RKO (cell line): ENCODE measurements at regions not wholly inside any gene's neighbourhood (a gene's known extent, or its start where the extent isn't known, plus 50 kb on each side); places are given as distances from the start of the nearest gene placed in this dataset.
"Not testable (repeated sequence)": the region's sequence is repeated elsewhere in the genome, so short reads cannot be mapped to it uniquely, and the experiment has no call there.

Source experiments
- DNase-seq: peaks from one replicate; pipeline ENCODE4 v3.0.0-alpha.2; 2016; ENCODE audit warnings: low spot score

DNA sequence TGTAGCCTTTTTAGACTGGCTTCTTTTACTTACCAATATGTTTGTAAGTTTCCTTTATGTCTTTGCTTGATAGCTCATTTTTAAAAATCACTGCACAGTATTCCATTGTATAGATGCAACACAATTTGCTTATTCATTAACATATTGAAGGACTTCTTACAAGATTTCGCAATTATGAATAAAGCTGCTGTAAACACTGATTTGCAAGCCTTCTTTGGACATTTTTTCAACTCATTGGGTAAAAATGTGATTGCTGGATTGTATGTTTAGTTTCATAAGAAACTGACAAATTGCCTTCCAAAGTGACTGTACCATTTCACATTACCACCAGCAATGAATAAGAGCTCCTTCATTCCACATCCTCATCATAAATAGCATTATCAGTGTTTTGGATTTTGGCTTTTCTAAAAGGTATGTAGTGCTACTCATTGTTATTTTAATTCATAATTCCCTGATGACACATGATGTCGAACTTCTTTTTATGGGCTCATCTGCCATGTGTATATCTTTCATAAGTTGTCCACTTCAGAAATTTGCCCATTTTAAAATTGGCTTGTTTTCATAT, 80.7 kb downstream of the TFAP2B start:
- DNase-seq: no peak

DNA sequence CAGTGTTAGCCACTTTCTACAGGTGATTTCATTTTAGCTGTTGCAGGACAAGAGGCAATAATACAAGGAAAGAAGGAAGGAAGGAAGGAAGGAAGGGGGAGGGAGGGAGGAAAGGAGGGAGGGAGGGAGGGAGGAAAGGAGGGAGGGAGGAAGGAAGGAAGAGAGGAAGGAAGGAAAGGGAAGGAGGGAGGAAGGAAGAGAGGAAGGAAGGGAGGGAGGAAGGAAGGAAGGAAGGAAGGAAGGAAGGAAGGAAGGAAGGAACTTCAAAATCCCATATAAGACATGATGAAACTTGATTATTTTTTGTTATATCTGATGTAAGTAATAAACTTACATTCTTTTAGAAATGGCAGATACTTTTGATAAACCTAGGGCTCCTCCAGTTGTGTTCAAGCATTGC, 83.6 kb downstream of the TFAP2B start:
- no peak for DNase-seq

DNA sequence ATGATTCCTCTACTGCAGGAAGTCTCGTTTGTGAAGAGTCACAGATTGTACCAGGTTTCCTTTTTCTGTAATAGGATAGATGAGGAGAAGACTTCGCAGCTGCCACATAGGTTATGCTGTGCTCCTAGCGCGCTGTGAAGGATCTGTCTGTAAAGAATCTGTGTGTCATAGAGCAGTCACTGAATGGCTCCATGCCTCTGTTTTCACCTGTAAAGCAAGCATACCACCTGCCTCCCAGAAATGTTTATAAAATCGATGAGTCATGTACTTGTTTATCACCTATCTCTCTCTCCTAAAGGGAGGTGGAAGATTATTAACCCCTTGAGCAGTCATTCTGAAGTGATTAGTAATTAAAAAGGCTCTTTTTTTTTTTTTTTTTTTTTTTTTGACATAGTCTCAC, 86.6 kb downstream of the TFAP2B start:
- DNase-seq: no peak

DNA sequence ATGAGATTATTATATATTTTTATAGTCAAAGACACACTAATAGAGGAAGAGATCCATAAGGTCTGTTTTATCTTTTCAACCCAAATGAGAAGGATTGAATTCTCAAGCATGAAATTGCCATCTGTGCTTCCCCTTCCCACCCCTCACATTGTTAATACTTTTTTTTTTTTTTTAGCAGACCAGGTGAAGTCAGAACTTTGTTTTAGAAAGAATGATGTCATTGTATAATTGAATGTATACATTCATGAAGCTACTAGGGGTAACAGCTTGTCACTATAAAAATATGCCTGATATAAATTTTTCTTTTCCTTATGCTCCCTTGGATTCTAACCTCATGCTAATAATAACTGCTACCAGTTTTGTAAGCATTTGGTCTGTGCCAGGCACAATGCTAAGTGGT, 88.9 kb downstream of the TFAP2B start:
- DNase-seq: no peak

DNA sequence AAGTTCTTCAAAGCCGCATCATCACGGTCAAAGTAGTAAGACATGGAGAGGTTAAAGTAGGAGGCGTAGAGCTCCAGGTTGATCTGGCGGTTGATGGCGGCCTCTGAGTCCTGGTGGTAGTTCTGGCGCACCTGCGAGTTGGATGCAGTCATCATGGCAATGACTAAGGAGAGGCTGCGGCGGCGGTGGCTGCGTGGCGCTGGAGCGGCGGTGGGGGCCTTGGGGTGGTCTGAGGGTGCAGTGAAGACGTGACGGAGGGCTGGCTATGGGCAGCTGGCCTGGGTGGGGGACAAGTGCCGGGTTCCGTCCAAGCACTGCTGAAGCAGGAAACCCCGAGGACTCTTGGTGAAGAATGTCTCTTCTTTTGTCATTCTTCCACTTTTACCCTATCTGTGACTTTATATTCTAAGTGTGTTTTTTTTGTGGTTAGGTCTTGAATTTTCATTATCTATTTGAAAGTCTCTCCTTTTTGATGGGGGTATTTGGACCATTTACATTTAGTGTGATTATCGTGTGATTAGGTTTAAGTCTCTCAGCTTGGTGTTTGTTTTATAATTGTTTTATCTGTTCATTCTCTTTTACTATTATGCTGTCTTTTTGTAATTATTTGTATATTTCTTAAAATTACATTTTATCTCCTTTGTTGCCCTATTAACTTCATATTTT, 94.6 kb downstream of the TFAP2B start:
- no peak for DNase-seq

DNA sequence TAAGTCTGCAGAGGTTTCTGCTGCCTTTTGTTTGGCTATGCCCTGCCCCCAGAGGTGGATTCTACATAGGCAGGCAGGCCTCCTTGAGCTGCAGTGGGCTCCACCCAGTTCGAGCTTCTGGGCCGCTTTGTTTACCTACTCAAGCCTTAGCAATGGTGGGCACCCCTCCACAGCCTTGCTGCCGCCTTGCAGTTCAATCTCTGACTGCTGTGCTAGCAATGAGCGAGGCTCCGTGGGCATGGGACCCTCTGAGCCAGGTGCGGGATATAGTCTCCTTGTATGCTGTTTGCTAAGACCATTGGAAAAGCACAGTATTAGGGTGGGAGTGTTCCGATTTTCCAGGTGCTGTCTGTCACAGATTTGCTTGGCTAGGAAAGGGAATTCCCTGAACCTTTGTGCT, 102.7 kb downstream of the TFAP2B start:
- DNase-seq: not testable (repeated sequence)

DNA sequence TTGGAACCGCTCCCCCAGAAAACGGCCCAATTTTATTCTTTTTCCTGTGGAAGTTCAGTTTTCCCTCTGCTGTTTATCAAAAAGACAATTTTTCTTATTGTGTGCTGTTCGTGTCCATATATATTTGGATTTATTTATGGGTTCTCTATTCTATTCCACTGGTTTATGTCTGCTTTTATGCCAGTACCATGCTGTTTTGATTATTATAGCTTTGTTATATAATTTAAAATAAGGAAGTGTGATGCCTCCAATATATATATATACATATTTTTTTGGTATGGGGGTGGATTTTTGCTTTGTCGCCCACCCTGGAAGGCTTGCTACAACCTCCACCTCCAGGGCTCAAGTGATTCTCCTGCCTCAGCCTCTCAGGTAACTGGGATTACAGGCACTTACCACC, 103.3 kb downstream of the TFAP2B start:
- no peak for DNase-seq

DNA sequence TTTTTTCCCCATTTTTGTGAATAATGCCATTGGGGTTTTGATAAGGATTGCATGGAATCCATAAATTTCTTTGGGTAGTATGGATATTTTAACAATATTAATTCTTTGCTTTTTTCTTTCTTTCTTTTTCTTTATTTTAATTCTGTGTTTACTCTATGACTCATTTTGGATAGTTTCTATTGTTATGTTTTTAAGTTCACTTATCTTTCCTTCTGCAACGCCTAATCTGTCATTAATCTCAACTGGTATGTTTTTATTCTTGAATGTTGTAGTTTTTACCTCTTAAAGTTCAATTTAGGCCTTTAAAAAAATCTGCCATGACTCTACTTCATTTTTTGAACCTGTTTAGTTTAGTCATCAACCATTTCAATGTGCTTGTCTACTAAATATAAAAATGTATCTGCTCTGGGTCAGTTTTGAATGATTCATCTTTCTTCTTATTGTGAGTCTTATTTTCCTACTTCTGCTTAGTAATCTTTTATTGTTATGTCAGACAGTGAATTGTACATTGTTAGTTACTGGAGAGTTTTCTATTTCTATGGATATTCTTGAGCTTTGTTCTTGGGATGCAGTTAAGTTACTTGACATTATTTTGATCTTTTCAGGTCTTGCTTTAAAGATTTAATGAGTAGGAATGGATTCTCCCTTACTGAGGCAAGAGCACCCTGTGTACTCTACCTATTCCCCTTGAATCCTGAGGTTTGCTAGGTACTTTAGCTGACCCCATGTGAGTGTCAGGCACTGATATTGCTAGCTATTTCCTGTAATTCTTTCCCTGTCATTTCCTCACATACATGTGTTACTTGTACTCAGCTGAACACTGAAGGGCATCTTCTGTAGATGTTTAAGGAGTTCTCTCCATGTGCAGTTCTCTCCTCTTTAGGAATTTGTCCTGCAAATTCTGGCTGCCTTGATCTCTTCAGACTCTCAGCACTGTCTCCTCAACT, 104.2 kb downstream of the TFAP2B start:
- DNase-seq: peak; percentile 6

DNA sequence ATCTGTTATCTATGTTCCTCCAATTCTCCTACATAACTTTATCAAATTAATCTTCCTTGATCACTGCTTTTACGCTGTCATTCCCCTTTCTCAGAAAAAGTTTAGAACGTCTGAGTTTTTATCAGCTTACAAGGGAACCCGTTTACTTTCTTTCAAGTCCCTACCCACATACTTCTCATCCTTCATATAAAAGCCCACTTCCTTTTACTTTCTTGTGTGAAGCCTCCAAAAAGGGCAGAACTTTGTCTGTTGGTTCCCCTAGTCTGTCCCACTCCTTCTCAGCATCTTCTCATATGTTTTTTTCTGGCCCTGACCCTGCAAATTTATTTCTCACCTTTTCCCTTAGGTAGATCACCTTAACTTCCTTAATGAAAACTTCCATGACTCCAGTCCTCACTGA, 106.1 kb downstream of the TFAP2B start:
- no peak for DNase-seq

DNA sequence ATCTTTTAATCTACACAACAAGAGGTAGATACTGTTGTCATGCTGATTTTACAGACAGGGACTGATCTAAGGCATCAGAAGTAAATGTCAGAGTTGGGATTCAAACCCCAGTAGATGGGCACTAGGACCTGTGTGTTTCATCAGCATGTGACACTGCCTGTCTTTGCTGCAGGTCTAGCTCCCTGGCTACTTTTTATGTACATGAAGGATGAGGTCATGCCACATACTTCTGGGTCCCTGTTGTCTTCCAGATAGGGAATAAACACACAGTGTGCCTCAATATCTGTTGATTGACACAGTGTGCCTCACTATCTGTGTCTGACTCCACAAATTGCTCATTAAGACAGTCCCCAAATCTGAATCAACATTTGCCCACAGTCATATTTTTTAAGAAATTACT, 106.9 kb downstream of the TFAP2B start:
- DNase-seq: no peak

DNA sequence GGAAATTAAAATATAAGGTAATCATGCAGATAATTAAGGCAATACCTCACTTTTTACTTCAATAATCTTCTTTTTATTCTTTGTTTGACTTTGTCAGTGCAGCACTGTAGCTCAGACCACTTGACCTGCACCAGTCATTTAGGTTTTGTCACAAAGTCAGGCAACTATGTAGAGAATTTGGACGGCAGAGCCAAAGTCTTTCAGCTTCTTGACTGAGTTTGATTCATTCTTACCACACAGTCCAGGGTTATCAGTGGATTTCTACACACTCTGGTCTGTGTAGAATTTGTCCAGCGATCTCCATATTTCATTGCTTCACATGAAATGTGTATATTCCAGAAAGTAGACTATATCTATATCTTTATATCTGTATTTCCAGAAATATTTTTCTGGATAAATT, 107.3 kb downstream of the TFAP2B start:
- DNase-seq: no peak

DNA sequence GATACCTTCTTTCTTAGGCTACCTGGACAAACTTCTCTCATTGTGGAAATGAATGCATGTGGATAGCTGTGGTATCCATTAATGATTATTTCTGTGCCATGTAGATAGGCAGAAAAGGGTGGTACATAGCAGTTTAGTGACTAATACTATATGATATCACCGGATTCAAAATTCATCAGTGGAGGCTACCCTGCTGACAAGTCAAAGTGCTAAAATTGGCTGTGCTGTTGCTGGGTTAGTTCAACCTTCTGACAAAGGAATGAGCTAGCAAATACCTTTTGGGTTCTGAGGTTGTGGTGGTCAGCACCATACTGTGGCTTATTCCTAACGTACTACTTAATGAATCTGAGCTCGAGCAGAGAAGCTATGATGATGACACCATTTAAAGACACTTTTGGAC, 109.1 kb downstream of the TFAP2B start:
- no peak for DNase-seq

DNA sequence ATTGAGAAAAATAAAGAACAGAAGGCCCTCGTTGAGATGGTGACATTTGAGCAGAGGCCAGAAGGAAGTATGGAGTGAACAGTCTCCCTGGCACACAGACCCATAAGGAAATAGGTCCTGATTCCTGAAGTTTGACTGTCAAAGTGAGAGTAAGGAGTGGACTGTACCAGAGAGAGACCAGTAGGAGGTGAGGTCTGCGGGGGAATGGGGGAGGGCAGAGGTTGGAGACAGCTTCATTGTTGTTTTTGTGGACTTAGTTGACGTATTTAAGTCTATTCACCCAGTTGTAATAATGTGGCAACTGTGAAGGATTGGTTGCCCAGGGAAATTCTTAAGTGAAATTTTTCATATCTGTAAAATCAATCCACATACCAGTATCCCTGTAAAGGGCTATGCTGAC, 110.7 kb downstream of the TFAP2B start:
- no peak for DNase-seq

DNA sequence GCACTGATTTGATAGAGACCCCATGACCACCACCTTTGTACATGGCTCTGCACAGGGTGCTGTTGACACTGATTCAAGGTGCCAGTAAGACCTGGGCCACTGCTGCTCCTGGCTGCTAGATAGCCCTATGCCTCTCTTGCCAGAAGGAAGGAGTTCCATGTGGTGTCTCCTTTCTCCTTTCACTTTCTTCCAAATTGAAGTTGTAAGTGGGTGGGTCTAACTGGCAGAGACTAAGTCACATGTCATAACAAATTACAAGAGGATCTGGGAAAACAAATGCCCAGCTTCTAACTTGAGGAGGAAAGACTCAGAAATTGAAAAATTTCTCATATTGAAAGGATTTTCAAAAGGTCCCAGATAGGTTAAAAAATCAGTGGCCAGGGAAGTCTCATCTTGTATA, 116.8 kb downstream of the TFAP2B start:
- DNase-seq: no peak

DNA sequence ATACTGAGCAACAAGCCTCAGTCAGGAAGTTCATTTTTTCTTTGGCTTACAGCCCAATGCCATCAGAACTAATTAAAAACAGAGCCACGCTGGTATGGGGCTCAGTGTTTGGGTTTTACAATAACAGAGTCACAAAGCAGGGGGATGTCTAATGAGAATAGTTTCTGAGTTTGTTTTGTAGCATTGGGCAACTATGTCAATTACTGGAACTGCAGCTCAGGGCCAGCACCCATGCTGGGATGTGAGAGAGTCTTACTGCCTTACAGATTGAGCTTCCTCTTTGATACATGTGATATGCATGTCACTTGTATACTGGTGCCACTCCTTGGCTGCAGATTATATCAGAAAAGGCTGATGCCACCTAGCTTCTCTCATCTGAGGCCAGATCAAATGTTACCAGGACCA, 117.6 kb downstream of the TFAP2B start:
- DNase-seq: no peak

DNA sequence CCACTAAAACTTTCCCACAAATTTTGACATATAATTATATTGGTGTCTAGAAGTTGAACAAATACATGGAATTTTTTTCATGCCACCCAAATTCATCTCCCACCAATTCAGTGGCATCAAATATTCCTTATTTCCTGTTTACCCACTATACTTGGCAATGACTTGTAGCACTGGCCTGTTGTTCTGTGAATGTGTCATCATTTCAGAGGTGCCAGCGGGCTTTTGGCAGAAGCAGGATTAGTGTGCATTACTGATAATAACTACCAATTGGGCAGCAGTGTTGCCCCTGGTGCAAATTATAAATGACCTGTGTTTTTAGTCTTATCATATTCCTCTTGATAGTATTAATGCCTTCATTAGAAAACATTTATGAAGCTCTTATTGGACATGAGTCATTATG, 121.3 kb downstream of the TFAP2B start:
- DNase-seq: no peak

DNA sequence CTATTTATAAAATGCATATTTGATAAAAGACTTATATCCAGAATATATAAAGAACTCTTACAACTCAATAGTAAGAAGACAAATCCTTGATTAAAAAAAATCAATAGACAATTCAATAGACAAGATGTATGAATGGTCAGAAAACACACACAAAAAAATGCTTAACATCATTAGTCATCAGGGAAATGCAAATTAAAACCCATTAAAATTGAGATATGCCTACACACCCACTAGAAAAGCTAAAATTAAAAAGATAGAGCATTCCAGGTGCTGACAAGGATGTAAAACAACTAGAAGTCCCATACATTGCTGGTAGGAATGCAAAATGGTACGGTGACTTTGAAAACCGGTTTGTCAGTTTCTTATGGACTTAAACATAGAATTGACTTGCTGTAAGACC, 127.1 kb downstream of the TFAP2B start:
- no peak for DNase-seq

DNA sequence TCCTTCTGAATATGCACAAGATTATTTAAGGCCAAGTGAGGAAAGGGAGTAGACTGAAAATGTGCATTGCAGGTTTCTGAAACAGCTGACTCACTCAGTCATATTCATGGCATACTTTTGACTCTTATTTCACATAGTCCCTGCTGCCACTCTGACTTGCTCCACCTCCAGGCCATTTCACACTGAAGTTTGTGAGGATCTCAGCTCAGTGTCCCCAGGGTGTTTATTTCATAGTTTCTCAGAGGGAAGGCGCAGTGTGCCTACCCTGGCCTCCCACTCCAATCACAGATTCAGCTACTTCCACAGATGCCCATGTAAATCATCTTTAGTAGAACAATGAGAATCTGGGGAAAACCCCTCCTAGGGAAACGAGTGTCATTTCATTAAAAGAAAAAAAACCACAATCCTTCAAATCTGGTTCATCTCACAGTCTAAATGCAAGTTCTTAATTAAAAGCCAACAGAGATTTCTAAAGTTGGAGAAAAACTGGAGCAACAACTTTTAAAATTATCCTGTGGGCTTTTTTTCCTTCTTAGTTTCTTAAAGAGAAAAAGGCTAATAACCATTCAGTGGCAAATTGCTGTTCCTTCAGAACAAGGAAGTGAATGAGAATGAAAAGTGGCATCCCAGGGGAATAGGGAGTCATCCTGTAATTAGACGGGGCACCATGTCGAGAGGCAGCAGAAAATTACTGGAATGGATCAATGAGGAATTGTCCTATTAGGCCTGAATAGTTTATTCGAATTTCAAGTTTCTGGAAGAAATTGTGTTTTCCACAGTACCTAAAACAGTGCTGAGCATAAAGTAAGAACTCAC, 133.6 kb downstream of the TFAP2B start:
- peak; percentile 8 for DNase-seq

DNA sequence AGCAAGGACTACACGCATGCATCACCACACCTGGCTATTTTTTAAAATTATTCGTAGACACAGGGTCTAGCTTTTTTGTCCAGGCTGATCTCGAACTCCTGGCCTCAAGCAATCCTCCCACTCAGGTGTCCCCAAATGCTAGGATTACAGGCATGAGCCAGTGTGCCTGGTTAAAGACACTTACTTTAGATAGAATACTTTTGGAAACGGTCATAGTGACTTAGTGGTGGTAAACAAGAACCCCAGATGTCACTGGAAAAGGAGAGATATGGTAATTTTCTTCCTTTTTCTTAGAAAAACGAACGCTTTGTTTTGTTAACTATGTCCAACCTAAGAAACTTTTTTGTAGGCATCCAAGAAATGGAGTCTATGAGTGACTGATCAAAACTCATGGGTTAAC, 137.3 kb downstream of the TFAP2B start:
- DNase-seq: no peak

DNA sequence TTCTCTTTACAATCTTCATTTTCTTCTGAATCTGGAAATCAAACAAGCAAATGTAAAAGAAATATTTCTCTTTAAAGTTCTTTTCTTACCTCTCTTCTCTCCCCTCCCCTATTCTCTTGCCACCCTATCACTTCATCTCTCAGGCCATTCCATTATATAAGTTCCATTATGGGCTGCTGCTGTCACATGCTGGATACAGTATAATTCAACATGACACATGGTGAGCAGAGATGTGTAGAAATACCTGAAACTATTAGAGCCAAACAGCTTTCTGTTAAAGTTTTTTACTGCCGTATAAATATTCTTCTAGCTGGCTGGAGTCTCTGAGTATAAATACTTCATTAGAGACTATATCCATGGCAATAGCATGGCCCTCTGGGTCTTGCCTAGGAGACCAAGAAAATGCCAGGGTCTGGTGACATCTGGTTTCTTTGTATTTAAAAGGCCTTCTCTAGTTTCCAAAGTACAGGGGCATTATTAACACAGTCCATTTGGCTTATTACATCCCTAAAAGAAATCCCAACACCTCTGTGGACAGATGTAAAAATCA, 139.6 kb downstream of the TFAP2B start:
- no peak for DNase-seq

DNA sequence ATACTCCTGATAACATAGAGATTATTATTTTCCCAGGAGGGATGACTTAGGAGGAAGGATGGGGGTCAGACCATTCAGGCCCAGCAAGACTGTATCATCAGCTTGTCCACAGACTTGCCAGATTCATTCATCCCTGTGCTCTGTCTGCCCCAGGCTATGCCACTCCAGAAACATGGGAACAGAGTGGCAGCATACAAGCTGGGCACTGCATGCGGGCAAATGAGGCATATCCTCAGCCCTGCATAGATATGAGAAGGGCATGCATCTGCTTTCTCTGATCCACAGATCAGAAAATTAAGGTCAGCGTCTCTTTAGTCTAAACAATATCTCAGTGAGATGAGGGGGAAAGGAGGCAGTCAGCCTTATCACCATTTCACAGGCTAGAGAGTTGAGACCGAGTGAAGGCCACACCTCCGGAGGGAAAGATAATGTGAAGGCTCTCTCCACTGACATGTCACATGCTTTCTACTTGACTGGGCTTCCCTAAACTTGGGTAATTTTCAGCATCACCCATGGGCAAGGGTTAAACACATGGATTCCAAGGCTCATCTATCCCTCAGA, 140.5 kb downstream of the TFAP2B start:
- no peak for DNase-seq

DNA sequence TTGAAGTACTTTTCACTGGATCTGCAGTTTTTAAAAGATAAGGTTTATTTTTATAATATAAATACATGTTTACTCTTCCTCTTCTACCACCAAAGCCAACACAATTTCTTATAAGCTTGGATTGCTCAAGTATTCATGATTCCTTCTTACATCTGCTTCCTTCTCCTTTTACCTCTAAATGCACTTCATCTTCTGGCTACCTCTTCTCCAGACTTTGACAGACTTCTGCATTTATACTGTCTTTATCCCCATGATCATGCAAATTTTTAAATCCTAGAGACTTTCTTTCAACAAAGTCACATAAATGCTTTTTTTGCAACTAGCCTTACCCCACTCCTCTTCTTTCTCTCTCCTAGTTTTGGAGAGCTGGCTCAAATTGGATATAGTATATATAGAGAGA, 142.9 kb downstream of the TFAP2B start:
- no peak for DNase-seq
